ENCODE measurements at regions not wholly inside any gene's neighbourhood (a gene's known extent, or its start where the extent isn't known, plus 50 kb on each side); places are given as distances from the start of the nearest gene placed in this dataset.
"Not testable (repeated sequence)": the region's sequence is repeated elsewhere in the genome, so short reads cannot be mapped to it uniquely, and the experiment has no call there.

GRCh38 chr1:196091397-196092135, 516.7 kb downstream of the KCNT2 start:
- no peak for DNase-seq (ENCODE audit: low read depth in 2 of 2, low spot score in 1 of 2)

GRCh38 chr1:196090226-196090625, 518.0 kb downstream of the KCNT2 start:
- DNase-seq (ENCODE audit: low read depth in 2 of 2, low spot score in 1 of 2) = no peak

GRCh38 chr1:196088541-196088940, 519.7 kb downstream of the KCNT2 start:
- DNase-seq (ENCODE audit: low read depth in 2 of 2, low spot score in 1 of 2) = no peak

GRCh38 chr1:196078691-196079090, 529.5 kb downstream of the KCNT2 start:
- DNase-seq (ENCODE audit: low read depth in 2 of 2, low spot score in 1 of 2) = no peak

- DNase-seq (ENCODE audit: low read depth in 2 of 2, low spot score in 1 of 2) = no peak
Observed at GRCh38 chr1:196075621-196076020, 532.6 kb downstream of the KCNT2 start.

GRCh38 chr1:196074182-196074581, 534.1 kb downstream of the KCNT2 start:
- no peak for DNase-seq (ENCODE audit: low read depth in 2 of 2, low spot score in 1 of 2)

GRCh38 chr1:196071447-196071846, 536.8 kb downstream of the KCNT2 start:
- no peak for DNase-seq (ENCODE audit: low read depth in 2 of 2, low spot score in 1 of 2)

GRCh38 chr1:196070940-196071339, 537.3 kb downstream of the KCNT2 start:
- DNase-seq (ENCODE audit: low read depth in 2 of 2, low spot score in 1 of 2) = no peak

GRCh38 chr1:196063952-196064351, 544.3 kb downstream of the KCNT2 start:
- DNase-seq (ENCODE audit: low read depth in 2 of 2, low spot score in 1 of 2) = no peak

GRCh38 chr1:196063294-196063693, 544.9 kb downstream of the KCNT2 start:
- no peak for DNase-seq (ENCODE audit: low read depth in 2 of 2, low spot score in 1 of 2)

GRCh38 chr1:196060539-196060938, 547.7 kb downstream of the KCNT2 start:
- no peak for DNase-seq (ENCODE audit: low read depth in 2 of 2, low spot score in 1 of 2)

GRCh38 chr1:196059210-196059609, 549.0 kb downstream of the KCNT2 start:
- no peak for DNase-seq (ENCODE audit: low read depth in 2 of 2, low spot score in 1 of 2)

- DNase-seq (ENCODE audit: low read depth in 2 of 2, low spot score in 1 of 2) = no peak
Observed at GRCh38 chr1:196056966-196057365, 551.3 kb downstream of the KCNT2 start.

GRCh38 chr1:196049407-196049806, 558.8 kb downstream of the KCNT2 start:
- DNase-seq (ENCODE audit: low read depth in 2 of 2, low spot score in 1 of 2) = no peak

- DNase-seq (ENCODE audit: low read depth in 2 of 2, low spot score in 1 of 2) = no peak
Observed at GRCh38 chr1:196043268-196043667, 565.0 kb downstream of the KCNT2 start.

- DNase-seq (ENCODE audit: low read depth in 2 of 2, low spot score in 1 of 2) = no peak
Observed at GRCh38 chr1:196034080-196034706, 574.0 kb downstream of the KCNT2 start.

GRCh38 chr1:196031387-196031786, 576.9 kb downstream of the KCNT2 start:
- not testable (repeated sequence) for DNase-seq (ENCODE audit: low read depth in 2 of 2, low spot score in 1 of 2)

- DNase-seq (ENCODE audit: low read depth in 2 of 2, low spot score in 1 of 2) = no peak
Observed at GRCh38 chr1:196030455-196030854, 577.8 kb downstream of the KCNT2 start.

GRCh38 chr1:196029410-196029809, 578.8 kb downstream of the KCNT2 start:
- no peak for DNase-seq (ENCODE audit: low read depth in 2 of 2, low spot score in 1 of 2)

GRCh38 chr1:196027127-196027526, 581.1 kb downstream of the KCNT2 start:
- no peak for DNase-seq (ENCODE audit: low read depth in 2 of 2, low spot score in 1 of 2)

GRCh38 chr1:196021174-196021573, 587.1 kb downstream of the KCNT2 start:
- not testable (repeated sequence) for DNase-seq (ENCODE audit: low read depth in 2 of 2, low spot score in 1 of 2)

- no peak for DNase-seq (ENCODE audit: low read depth in 2 of 2, low spot score in 1 of 2)
Observed at GRCh38 chr1:196009362-196009761, 598.9 kb downstream of the KCNT2 start.

GRCh38 chr1:196007763-196008162, 600.5 kb downstream of the KCNT2 start:
- DNase-seq (ENCODE audit: low read depth in 2 of 2, low spot score in 1 of 2) = no peak
